Epithelial cell of proximal tubule (primary cell): ENCODE measurements at regions not wholly inside any gene's neighbourhood (a gene's known extent, or its start where the extent isn't known, plus 50 kb on each side); places are given as distances from the start of the nearest gene placed in this dataset.

Experiments used
- DNase-seq: peaks from one replicate; pipeline ENCODE4 v3.0.0-alpha.2; 2011; ENCODE audit warnings: low read depth
- H3K4me3 ChIP-seq: 2 replicates; pipeline ENCODE4 v1.5.1; 2011; ENCODE audit warnings: low read depth, mild to moderate bottlenecking, low read length
- CTCF ChIP-seq: conservative IDR thresholded peaks from 2 replicates; pipeline ENCODE4 v1.5.1; 2012; ENCODE audit warnings: low read depth, mild to moderate bottlenecking, low read length

- no peak overlapping the region for H3K4me3 ChIP-seq
- no peak for DNase-seq
- TF ChIP-seq CTCF, result no peak
Measured at GRCh38 chr11:80632691-80633090, 1191.9 kb upstream of the TENM4 start.

- no peak for TF ChIP-seq CTCF
- no peak for DNase-seq
Measured at GRCh38 chr11:80632156-80632555, 1191.3 kb upstream of the TENM4 start.

GRCh38 chr11:80629466-80629865 lies 1188.6 kb upstream of the TENM4 start:
- no peak for DNase-seq
- no peak for TF ChIP-seq CTCF
- no peak overlapping the region for H3K4me3 ChIP-seq

More at GRCh38 chr11:80632156-80632555, 1191.3 kb upstream of the TENM4 start:
- no peak overlapping the region for H3K4me3 ChIP-seq

GRCh38 chr11:80627364-80627763 lies 1186.5 kb upstream of the TENM4 start:
- H3K4me3 ChIP-seq, result no peak overlapping the region
- no peak for DNase-seq
- no peak for TF ChIP-seq CTCF

GRCh38 chr11:80626721-80627120 lies 1185.9 kb upstream of the TENM4 start:
- TF ChIP-seq CTCF, result no peak
- no peak overlapping the region for H3K4me3 ChIP-seq
- DNase-seq, result no peak

- no peak for DNase-seq
- TF ChIP-seq CTCF, result no peak
- no peak overlapping the region for H3K4me3 ChIP-seq
Measured at GRCh38 chr11:80625563-80625962, 1184.7 kb upstream of the TENM4 start.

- no peak for DNase-seq
- H3K4me3 ChIP-seq, result no peak overlapping the region
- no peak for TF ChIP-seq CTCF
Measured at GRCh38 chr11:80621871-80622270, 1181.0 kb upstream of the TENM4 start.
